CD14-positive monocyte (primary cell): ENCODE measurements at regions not wholly inside any gene's neighbourhood (a gene's known extent, or its start where the extent isn't known, plus 50 kb on each side); places are given as distances from the start of the nearest gene placed in this dataset.

Experiments used
- DNase-seq, 3 donors: peaks; one replicate each; pipeline ENCODE4 v3.0.0-alpha.2; 2011 to 2022
- H2AFZ ChIP-seq: 2 replicates; pipeline ENCODE4 v1.6.0; 2012; ENCODE audit warnings: mild to moderate bottlenecking, low read depth, low read length, inconsistent platforms; ENCODE audit not compliant: insufficient read depth, poor library complexity, severe bottlenecking
- H3K27ac ChIP-seq, 2 donors: 1 replicate in 1 of 2; 2 replicates in 1 of 2; pipeline ENCODE4 v1.5.1; 2012 to 2013; ENCODE audit warnings: low read length in 2 of 2, control low read depth in 1 of 2, inconsistent platforms in 1 of 2, low read depth in 1 of 2, mild to moderate bottlenecking in 1 of 2
- H3K27me3 ChIP-seq, 2 donors: one replicate each; pipeline versions ENCODE4 v1.6.0 to v1.6.1; 2011 to 2013; ENCODE audit warnings: low read length in 2 of 2; ENCODE audit not compliant: control insufficient read depth in 2 of 2, insufficient read depth in 2 of 2
- H3K36me3 ChIP-seq, 2 donors: replicated peaks in 1 of 2; 1 replicate in 1 of 2; 2 replicates in 1 of 2; pipeline versions ENCODE4 v1.5.1 to v1.6.1; 2012 to 2013; ENCODE audit warnings: low read length in 2 of 2, control low read depth in 1 of 2, inconsistent platforms in 1 of 2, mild to moderate bottlenecking in 1 of 2; ENCODE audit not compliant: insufficient read depth in 2 of 2, control insufficient read depth in 1 of 2
- H3K4me1 ChIP-seq, 2 donors: 1 replicate in 1 of 2; 2 replicates in 1 of 2; pipeline versions ENCODE4 v1.5.1 to v1.6.1; 2012 to 2013; ENCODE audit warnings: low read length in 2 of 2, control low read depth in 1 of 2, inconsistent platforms in 1 of 2, mild to moderate bottlenecking in 1 of 2, moderate library complexity in 1 of 2; ENCODE audit not compliant: insufficient read depth in 2 of 2, control insufficient read depth in 1 of 2
- H3K4me2 ChIP-seq: replicated peaks from 2 replicates; pipeline ENCODE3; 2012; ENCODE audit warnings: low read length, moderate library complexity, mild to moderate bottlenecking; ENCODE audit not compliant: poor library complexity, severe bottlenecking; ENCODE audit errors: extremely low read depth
- H3K4me3 ChIP-seq, 3 experiments: fragments of 200-600 bp in 1 of 3; sonication (generic) in 1 of 3; replicated peaks in 1 of 3; 1 replicate in 2 of 3; 2 replicates in 1 of 3; pipeline ENCODE4 v1.5.1; 2011 to 2013; ENCODE audit warnings: low read length in 3 of 3, mild to moderate bottlenecking in 3 of 3, control low read depth in 2 of 3, low read depth in 2 of 3, inconsistent platforms in 1 of 3, moderate library complexity in 1 of 3
- H3K79me2 ChIP-seq: 2 replicates; pipeline ENCODE4 v1.6.0; 2012; ENCODE audit warnings: mild to moderate bottlenecking, control low read depth, inconsistent platforms, low read length, moderate library complexity; ENCODE audit not compliant: insufficient read depth
- H3K9ac ChIP-seq: 2 replicates; pipeline ENCODE4 v1.6.0; 2017; ENCODE audit warnings: low read length, mild to moderate bottlenecking; ENCODE audit not compliant: insufficient read depth, poor library complexity, severe bottlenecking
- H3K9me3 ChIP-seq, 2 donors: replicated peaks in 1 of 2; 1 replicate in 1 of 2; 2 replicates in 1 of 2; pipeline versions ENCODE4 v1.5.1 to v1.6.1; 2012 to 2013; ENCODE audit warnings: low read length in 2 of 2, control low read depth in 1 of 2; ENCODE audit not compliant: control insufficient read depth in 1 of 2, insufficient read depth in 1 of 2
- H4K20me1 ChIP-seq: 2 replicates; pipeline ENCODE4 v1.6.0; 2012; ENCODE audit warnings: mild to moderate bottlenecking, low read length, control low read depth, moderate library complexity; ENCODE audit not compliant: insufficient read depth
- H3K27ac Mint-ChIP-seq, 7 donors: one replicate each; pipeline ENCODE4 v1.8.0; 2020; ENCODE audit warnings: mild to moderate bottlenecking in 7 of 7, mixed read lengths in 7 of 7, moderate library complexity in 6 of 7, inconsistent platforms in 2 of 7
- H3K27me3 Mint-ChIP-seq, 3 donors: one replicate each; pipeline ENCODE4 v1.8.0; 2021 to 2022; ENCODE audit warnings: low read depth in 3 of 3, mild to moderate bottlenecking in 3 of 3, mixed read lengths in 3 of 3, moderate library complexity in 3 of 3, inconsistent platforms in 1 of 3
- H3K36me3 Mint-ChIP-seq, 2 donors: one replicate each; pipeline ENCODE4 v1.8.0; 2020; ENCODE audit warnings: mixed read lengths in 2 of 2, inconsistent platforms in 1 of 2, mild to moderate bottlenecking in 1 of 2
- H3K4me1 Mint-ChIP-seq: one replicate; pipeline ENCODE4 v1.8.0; 2020; ENCODE audit warnings: mild to moderate bottlenecking, mixed read lengths
- H3K4me3 Mint-ChIP-seq, 2 donors: one replicate each; pipeline ENCODE4 v1.8.0; 2020; ENCODE audit warnings: mild to moderate bottlenecking in 2 of 2, mixed read lengths in 2 of 2, moderate library complexity in 1 of 2
- H3K9me3 Mint-ChIP-seq, 7 donors: one replicate each; pipeline ENCODE4 v1.8.0; 2020 to 2022; ENCODE audit warnings: mixed read lengths in 7 of 7, mild to moderate bottlenecking in 6 of 7, moderate library complexity in 6 of 7, inconsistent platforms in 2 of 7
- CTCF ChIP-seq: fragments of 200-600 bp; IDR thresholded peaks from one replicate; pipeline ENCODE4 v1.8.0; 2022; ENCODE audit warnings: antibody characterized with exemption, mild to moderate bottlenecking
- intact Hi-C, 2 donors: fragments of 100-400 bp; cut with micrococcal nuclease; formaldehyde crosslinking; loops; one replicate each; pipeline versions ENCODE4 v1.15.0 to v1.15.1; 2023

GRCh38 chr1:188314557-188315137 lies 1485.9 kb downstream of the PLA2G4A start:
- no peak overlapping the region for H3K27ac ChIP-seq
- H3K27me3 ChIP-seq: no peaks in the 10 kb centered on the region
- no peaks in the 10 kb centered on the region for H3K9me3 ChIP-seq
- no peak overlapping the region for H3K4me2 ChIP-seq
- TF ChIP-seq CTCF: no peak
- Mint-ChIP-seq H3K9me3 (peaks cover 0 to 4% (median 2%) of the 10 kb centered on the region in 7 donors), H3K36me3 (no peaks in the 10 kb centered on the region), H3K4me3 (no peak overlapping the region), H3K4me1 (no peaks in the 10 kb centered on the region), H3K27me3 (no peaks in the 10 kb centered on the region), H3K27ac (no peak overlapping the region)
- H3K36me3 ChIP-seq: no peaks in the 10 kb centered on the region
- H3K4me3 ChIP-seq: no peak overlapping the region
- H4K20me1 ChIP-seq: no peaks in the 10 kb centered on the region
- no peak for DNase-seq
- H3K79me2 ChIP-seq: no peaks in the 10 kb centered on the region
- no peak overlapping the region for H2AFZ ChIP-seq
- H3K9ac ChIP-seq: no peak overlapping the region
- no peaks in the 10 kb centered on the region for H3K4me1 ChIP-seq
- intact Hi-C loops: no loop called here

GRCh38 chr1:188317894-188318293 lies 1489.1 kb downstream of the PLA2G4A start:
- TF ChIP-seq CTCF: no peak
- no peak overlapping the region for H2AFZ ChIP-seq
- no peaks in the 10 kb centered on the region for H3K9me3 ChIP-seq

More at GRCh38 chr1:188317894-188318293, 1489.1 kb downstream of the PLA2G4A start:
- Mint-ChIP-seq H3K36me3 (no peaks in the 10 kb centered on the region), H3K27ac (no peak overlapping the region), H3K4me3 (no peak overlapping the region), H3K4me1 (no peaks in the 10 kb centered on the region), H3K9me3 (peaks cover 0 to 4% (median 0%) of the 10 kb centered on the region in 7 donors), H3K27me3 (no peaks in the 10 kb centered on the region)
- Histone ChIP-seq H3K4me1 (no peaks in the 10 kb centered on the region), H3K4me2 (no peak overlapping the region), H3K9ac (no peak overlapping the region), H3K4me3 (no peak overlapping the region), H3K27me3 (no peaks in the 10 kb centered on the region), H4K20me1 (no peaks in the 10 kb centered on the region), H3K36me3 (no peaks in the 10 kb centered on the region), H3K79me2 (no peaks in the 10 kb centered on the region), H3K27ac (no peak overlapping the region)
- intact Hi-C loops: no loop called here
- DNase-seq: no peak
